BJ (cell line): ENCODE measurements at regions not wholly inside any gene's neighbourhood (a gene's known extent, or its start where the extent isn't known, plus 50 kb on each side); places are given as distances from the start of the nearest gene placed in this dataset.

Experiments
- CTCF ChIA-PET: fragments of 350-600 bp; formaldehyde crosslinking; extraction: SDS; loops from one replicate; lab custom pipeline; 2021; ENCODE audit warnings: antibody characterized with exemption, inconsistent platforms; lab: Yijun Ruan, JAX
- POLR2A ChIA-PET: fragments of 300-600 bp; sonication (Branson Sonifier 250); formaldehyde crosslinking; extraction: SDS; loops from one replicate; lab custom pipeline; 2021; ENCODE audit warnings: antibody characterized with exemption; lab: Charles Lee
- DNase-seq: peaks from one replicate; pipeline ENCODE4 v3.0.0-alpha.2; 2011; ENCODE audit warnings: low read depth
- H3K27me3 ChIP-seq: 2 replicates; pipeline ENCODE4 v1.6.0; 2011; ENCODE audit warnings: low read length; ENCODE audit not compliant: control insufficient read depth, insufficient read depth
- H3K36me3 ChIP-seq: 2 replicates; pipeline ENCODE4 v1.5.1; 2011; ENCODE audit warnings: low read length; ENCODE audit not compliant: control insufficient read depth, insufficient read depth
- H3K4me3 ChIP-seq: 2 replicates; pipeline ENCODE4 v1.5.1; 2011; ENCODE audit warnings: low read depth, mild to moderate bottlenecking, control low read depth, low read length
- TF ChIP-seq, protein P1 (sequence below): IDR thresholded peaks from 2 replicates; pipeline ENCODE4 v1.5.1; 2011; ENCODE audit warnings: low read depth, mild to moderate bottlenecking, control low read depth, inconsistent platforms, low read length, moderate library complexity; ENCODE audit not compliant: insufficient read depth

DNA sequence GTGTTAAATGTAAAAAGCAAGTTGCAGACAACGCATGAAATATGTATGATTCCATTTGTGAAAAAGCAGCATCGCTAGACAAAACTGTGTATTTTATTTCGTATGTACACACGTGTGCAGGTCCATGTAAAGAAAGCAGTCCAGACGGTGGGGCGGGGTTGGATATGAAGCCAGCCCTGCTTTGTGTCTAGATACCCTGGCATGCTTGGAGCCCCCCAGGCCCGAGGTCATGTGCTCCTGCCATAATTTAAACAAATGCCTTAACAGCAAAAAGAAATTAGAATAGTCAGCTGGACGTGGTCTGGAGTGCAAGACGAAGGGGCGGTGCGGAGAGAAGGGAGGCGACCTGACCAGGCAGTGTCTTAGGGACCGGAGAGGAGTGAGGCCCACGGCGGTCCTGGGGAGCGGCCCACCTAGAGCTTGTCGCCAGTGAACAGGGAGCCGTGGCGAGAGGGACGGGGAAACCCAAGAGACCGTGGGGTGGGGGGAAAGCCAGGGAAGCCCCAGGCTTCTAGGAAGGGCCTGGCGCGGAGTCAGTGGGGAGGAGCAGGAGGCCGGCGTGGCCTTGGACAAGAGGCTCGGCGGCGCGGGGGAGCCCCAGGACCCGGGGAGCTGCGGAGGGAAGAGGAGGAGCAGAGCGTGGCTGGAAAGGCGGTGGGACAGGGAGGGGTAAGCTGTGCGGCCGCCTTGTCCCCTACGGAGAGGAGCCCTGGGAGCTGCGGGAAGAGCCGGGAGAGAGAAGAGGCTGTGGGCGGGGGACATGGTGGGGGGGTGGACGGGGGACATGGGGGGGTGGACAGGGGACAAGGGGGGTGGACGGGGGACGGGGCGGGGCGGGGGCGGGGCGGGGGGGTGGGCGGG lies 118.5 kb upstream of the C14orf180 start:
- Histone ChIP-seq H3K4me3 (no peak overlapping the region), H3K36me3 (no peaks in the 10 kb centered on the region), H3K27me3 (peaks cover 2% of the 10 kb centered on the region; the same call in 1 of the 2 replicates)
- TF ChIP-seq, protein P1, sequence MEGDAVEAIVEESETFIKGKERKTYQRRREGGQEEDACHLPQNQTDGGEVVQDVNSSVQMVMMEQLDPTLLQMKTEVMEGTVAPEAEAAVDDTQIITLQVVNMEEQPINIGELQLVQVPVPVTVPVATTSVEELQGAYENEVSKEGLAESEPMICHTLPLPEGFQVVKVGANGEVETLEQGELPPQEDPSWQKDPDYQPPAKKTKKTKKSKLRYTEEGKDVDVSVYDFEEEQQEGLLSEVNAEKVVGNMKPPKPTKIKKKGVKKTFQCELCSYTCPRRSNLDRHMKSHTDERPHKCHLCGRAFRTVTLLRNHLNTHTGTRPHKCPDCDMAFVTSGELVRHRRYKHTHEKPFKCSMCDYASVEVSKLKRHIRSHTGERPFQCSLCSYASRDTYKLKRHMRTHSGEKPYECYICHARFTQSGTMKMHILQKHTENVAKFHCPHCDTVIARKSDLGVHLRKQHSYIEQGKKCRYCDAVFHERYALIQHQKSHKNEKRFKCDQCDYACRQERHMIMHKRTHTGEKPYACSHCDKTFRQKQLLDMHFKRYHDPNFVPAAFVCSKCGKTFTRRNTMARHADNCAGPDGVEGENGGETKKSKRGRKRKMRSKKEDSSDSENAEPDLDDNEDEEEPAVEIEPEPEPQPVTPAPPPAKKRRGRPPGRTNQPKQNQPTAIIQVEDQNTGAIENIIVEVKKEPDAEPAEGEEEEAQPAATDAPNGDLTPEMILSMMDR: no peak
- ChIA-PET CTCF (interaction anchor here (0.6 to 1.1 kb wide), 2 partner anchors 15 to 62 kb away, joined by 3 read pairs; no protein-coding TSS in a partner anchor), POLR2A (no interaction called here)
- no peak for DNase-seq

DNA sequence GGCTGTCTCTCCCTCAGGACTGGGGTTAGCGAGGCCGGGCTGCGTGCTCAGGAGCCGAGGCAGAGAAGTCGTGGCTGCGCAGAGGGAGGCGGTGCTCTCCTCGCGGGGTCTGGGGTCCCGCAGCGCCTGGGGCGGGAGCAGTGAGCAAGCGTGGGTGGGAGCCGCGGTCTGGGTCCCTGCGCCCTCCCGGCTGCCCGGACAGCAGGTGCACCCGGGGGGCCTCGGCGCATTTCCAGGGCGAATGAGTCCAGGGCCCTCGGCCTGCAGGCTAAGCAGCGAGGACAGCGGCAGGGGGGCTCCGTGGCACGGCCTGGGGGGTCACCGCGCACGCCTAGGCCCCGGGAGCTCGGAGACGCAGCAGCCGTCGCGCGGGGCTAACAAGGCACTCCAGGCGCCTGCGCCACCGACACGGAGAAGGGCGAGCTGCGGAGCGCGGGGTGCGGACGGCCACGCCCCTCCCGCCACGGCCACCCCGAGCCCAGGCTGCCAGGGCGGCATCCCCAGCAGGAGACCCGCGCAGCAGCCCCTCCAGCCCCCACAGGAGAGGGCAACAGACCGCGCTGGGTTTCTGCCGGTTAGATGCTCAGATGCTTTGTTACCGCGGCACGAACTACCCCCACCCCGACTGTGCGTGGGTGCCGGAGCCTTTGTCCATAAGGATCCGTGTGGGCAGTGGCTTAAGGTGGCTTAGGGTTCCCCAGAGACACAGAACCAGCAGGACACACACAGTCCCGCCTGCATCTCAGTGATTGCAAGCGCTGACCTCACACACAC lies 117.7 kb upstream of the C14orf180 start:
- CTCF ChIA-PET: interaction anchor here (1.1 kb wide), 1 partner anchor 16 kb away, joined by 3 read pairs; no protein-coding TSS in a partner anchor
- peaks cover 2% of the 10 kb centered on the region; the same call in 1 of the 2 replicates for H3K27me3 ChIP-seq
- no peak for DNase-seq
- no peaks in the 10 kb centered on the region for H3K36me3 ChIP-seq
- TF ChIP-seq, protein P1: no peak
- POLR2A ChIA-PET: no interaction called here
- H3K4me3 ChIP-seq: no peak overlapping the region

DNA sequence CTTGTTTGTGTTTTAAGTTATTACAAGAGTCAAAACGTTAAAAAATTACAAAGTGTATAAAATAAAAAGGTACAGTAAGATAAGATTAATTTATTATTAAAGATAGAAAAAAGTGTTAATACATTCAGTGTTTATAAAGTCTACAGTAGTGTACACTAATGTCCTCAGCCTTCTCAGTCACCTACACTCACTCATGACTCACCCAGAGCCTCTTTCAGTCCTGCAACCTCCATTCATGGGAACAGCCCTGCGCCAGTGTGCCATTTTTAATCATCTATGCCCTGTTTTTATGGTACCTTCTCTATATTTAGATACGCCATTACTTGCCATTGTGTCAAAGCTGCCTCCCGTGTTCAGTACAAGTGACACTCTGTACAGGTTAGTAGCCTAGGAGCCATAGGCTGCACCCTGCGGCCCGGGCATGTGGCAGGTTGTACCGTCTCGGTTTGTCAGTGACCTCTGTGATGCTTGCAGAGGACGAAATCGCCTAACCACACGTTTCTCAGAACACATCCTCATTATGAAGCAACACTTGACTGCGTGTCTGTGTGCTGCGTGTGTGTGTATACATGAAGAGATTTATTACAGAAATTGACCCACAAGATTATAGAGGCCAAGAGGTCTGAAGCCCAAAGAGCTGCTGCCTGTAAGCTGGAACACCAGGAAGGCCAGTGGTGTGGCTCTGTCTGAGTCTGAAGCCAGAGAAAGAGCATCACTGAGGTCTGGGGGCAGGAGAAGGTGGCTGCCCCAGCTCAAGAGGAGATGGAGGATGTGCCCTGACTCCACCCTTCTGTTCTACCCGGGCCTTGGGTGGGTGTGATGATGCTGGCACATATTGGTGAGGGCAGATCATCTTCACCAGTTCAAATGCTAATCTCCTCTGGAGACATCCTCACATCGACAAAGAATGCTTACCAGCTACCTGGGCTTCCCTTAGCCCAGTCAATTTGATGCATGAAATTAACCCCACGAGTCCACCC lies 116.6 kb upstream of the C14orf180 start:
- ChIA-PET POLR2A (no interaction called here), CTCF (interaction anchor here (1.3 kb wide), 1 partner anchor 15 kb away, joined by 4 read pairs; no protein-coding TSS in a partner anchor)
- DNase-seq: no peak
- Histone ChIP-seq H3K27me3 (peaks cover 2% of the 10 kb centered on the region; the same call in 1 of the 2 replicates), H3K36me3 (no peaks in the 10 kb centered on the region), H3K4me3 (no peak overlapping the region)
- TF ChIP-seq, protein P1: no peak

DNA sequence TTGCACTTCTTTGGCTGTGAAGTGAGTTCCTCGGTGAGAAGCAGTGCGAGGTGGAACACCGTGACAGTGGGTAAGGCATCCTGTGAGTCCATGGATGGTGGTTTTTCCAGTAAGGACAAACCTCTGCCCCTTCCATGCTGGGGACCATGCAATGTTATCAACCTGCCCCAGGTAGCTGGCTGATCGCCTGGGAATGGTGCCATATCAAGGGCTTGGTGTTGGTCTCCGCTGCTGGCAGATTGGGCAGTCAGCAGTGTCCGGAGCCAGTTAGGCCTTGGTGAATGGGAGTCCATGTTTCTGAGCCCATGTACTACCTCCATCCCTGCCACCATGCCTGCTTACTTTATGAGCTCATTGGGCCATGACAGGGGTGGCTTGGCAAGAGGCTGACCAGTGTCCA lies 114.7 kb upstream of the C14orf180 start:
- TF ChIP-seq, protein P1: no peak
- H3K4me3 ChIP-seq: no peak overlapping the region
- ChIA-PET POLR2A (no interaction called here), CTCF (no interaction called here)
- no peaks in the 10 kb centered on the region for H3K36me3 ChIP-seq
- no peak for DNase-seq
- peaks cover 2% of the 10 kb centered on the region; the same call in 1 of the 2 replicates for H3K27me3 ChIP-seq
